GM18498 (cell line): ENCODE measurements at regions not wholly inside any gene's neighbourhood (a gene's known extent, or its start where the extent isn't known, plus 50 kb on each side); places are given as distances from the start of the nearest gene placed in this dataset.
A peak's percentile ranks its signal among the peaks of the same experiment; 100 is the strongest.

Experiments used
- ATAC-seq: cut with Tn5 transposase; IDR thresholded peaks from one replicate; pipeline ENCODE4 v1.9.1; 2021; ENCODE audit warnings: mild to moderate bottlenecking, moderate library complexity; ENCODE audit not compliant: unreplicated experiment

DNA sequence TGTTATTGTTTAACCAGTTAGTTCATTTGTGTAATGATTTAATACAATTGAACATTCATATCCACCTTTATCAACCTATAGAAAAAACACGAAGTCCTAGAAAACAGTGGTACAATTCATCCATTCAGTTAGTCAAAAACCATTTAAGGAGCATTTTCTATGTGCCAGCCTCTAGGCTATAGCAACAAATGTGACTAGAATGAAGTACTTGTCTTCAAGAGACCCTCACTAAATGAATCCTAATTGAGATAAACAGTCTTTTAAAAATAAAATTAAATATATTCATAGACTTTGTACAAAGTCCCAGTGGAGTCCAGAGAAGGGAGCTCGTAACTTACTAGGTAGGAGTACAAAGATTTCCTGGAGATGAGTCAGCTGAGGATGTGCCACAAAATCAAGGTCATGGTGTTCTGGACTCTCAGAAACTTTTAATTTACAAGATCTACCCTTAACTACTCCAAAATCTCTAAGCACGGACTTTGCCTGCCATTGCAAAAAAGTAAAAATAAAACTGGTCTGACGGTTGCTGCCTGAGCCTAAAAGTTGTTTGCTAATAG, 430.7 kb upstream of the DCN start:
- ATAC-seq, result no peak

DNA sequence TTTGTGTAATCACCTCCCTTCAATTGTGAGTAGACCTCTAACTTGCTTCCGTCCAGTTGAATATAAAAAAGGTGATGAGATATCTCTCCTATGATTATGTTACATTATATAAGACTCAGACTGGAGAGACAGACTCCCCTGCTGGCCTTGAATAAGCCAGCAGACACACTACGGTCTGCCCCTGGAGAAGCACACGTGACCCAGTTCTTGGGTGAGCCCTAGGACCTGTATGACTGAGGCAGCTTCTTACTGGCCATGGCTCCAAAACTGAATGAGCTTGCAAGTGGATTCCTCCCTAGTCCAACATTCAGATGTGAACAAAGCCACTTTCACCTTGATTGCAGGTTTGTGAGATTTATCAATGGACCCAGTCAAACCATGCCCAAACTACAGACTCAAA, 427.9 kb upstream of the DCN start:
- ATAC-seq, result no peak

DNA sequence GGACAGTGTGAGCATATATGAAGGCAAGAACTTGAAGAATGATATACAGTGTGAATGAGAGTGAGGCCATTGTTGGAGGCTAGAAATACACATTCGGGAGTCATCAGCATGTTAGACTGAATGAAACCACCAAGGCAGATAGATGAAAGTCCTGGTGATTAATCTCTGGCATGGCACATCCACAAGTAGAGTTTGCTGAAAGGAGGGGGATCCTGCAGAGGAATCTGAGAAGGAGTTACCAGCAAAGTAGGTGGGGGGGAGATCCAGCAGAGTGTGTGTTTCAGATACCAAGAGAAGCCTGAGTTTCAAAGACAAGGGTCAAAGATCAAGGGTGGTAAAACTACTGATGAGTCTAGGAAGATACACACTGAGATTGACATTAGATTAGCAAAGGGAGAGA, 426.7 kb upstream of the DCN start:
- no peak for ATAC-seq

DNA sequence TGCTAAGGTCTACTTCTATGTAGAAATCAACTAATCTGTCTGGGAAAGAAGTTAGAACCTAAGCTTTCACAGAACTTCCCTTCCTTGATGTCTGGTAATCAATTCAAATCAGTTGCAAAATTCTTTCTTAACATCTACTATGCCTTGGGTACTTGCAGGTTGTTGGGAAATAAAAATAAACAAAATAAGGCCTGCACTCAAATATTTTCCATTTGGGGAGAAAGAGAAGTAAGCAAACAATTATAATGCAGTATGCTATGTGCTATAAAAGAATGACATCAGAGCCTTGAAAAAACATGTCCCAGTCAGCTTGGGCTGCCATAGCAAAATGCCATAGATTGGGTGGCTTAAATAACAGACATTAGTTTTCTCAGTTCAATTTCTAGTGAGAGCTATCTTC, 425.9 kb upstream of the DCN start:
- ATAC-seq, result no peak

DNA sequence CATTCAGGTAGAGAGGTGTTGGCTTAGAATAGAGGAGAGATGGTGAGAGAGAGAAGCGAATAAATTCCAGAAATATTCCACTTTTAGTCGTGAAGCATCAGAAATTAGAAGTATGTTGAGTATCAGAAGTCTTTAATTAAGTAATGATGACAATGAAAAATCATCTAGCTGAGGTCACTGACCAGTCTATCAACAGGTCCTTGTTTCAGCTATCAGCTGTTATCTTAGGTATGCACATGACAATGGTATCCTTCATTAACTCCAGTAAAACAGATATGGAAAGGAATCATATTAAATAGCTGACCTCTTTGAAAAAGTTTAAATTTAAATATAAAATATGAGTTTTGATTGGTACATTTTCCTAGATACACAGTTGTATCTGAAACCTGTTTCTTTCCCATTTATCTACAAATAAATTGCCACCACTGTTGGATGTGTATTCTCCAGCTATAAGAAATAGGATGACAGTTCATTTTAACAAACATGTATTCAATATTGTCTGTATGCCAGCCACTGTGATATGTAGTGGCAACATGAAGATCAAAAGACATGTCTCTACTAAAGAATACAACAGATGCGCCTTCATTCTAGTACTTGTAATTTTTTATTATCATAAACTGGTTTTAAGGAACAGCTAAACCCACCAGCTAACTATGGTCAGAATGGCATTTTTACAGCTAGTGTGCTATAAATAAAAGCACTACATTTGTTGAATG, 424.2 kb upstream of the DCN start:
- ATAC-seq, result no peak

DNA sequence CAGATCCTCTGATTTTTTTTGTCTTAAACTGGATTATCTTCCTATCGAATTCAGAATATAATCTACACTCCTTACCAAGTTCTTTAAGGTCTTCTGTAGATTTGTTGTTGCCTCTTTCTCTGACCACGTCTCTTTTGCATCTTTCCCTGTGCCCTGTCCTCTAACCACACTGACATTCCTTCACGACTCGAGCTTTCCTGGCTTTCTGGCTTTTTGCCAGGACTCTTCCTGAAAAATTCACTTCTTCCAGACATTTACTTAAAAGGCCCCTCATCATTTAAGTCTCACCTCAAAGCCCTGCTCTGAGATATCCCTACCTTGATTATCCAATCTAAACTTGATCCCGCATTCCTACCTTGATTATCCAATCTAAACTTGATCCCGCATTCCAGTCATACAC, 422.3 kb upstream of the DCN start:
- ATAC-seq, result no peak

DNA sequence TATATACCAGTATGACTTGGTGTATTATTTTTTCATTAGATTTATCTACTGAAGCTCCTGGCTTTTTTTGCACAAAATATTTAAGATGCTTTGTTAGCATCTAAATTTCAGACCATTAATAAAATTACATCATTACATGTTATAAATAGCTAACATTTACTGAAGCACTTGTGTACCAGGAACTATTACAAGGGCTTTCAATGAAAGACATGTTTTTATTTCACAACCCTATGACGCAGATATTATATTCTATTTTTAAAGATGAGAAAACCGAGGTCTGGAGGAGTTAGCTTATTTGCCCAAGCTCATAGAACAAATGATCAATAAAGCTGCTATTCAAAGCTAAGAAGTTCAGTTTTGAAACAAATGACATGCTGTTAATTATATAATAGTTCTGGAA, 420.4 kb upstream of the DCN start:
- ATAC-seq, result no peak

DNA sequence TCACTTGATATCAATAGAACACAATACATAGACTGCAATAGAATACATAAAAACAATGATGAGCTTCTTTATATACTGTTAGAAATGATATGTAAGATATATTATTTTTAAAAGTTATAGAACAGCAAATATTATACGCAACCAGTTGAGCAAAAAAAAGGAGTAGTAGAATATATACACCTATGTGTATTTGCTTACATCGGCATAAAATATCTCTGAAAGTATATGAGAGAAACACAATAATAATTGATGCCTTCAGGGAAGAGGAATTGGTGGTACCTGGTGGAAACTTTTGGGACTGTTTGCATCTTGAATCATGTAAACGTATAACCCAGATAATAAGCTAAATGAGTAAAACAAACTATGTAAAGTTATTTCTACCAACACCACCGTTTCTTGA, 418.4 kb upstream of the DCN start:
- no peak for ATAC-seq

DNA sequence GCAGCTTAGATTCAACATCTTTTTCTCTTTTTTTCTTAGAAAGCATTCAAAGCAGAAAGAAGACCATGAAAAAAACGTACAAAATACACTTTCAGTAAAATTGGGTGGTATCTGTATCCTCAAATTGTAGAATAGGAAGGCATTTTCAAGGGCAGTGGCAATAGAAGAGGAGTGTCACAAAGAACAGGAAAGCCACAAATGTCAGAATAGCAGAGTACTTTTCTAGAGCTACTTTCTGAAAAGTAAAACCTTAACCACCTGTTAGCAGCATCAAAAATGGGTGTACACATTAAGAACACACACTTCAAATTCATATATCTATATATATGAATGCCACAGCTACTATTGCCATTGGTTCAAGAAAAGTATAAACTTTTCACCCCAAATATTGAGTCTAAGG, 412.1 kb upstream of the DCN start:
- ATAC-seq, result no peak

DNA sequence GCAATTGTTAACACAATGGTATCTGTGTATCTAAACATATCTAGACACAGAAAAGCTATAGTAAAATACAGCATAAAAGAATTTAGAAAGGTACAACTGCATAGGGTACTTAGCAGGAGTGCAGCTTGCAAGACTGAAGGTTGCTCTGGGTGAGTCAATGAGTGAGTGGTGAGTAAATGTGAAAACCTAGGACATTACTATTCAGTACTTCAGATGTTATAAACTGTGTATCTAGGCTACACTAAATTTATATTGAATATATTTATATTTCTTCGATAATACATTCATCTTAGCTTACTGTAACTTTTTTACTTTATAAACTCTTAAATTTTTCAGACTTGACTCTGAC, 409.0 kb upstream of the DCN start:
- no peak for ATAC-seq

DNA sequence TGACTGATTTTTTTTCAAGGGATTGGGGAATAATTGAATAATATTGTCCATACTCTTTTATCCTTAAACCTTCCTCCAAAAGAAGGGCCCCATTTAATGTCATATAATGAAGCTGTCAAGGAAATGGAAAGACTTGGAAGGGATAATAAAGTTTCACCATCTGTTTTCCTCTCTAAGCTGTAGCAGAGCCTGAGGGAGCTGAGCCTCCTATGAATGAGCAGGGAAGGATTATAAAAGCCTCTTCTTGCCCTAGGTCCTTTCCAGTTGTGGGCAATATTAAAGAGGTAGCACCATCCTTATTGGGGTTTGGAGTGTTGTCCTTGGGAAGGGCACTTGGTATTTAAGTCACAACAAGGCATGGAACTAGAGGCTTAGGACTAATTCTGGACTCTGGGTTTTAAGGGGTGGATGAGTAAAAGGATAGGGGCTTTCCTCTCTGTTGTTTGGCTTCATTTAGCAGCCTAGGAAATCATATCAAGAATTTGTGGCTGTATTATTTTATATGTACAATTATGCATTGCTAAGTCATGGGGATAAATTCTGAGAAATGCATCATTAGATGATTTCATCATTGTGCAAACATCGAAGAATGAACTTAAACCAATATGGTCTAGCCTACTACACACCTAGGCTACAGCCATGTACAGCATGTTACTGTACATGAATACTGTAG, 408.5 kb upstream of the DCN start:
- ATAC-seq, result no peak

DNA sequence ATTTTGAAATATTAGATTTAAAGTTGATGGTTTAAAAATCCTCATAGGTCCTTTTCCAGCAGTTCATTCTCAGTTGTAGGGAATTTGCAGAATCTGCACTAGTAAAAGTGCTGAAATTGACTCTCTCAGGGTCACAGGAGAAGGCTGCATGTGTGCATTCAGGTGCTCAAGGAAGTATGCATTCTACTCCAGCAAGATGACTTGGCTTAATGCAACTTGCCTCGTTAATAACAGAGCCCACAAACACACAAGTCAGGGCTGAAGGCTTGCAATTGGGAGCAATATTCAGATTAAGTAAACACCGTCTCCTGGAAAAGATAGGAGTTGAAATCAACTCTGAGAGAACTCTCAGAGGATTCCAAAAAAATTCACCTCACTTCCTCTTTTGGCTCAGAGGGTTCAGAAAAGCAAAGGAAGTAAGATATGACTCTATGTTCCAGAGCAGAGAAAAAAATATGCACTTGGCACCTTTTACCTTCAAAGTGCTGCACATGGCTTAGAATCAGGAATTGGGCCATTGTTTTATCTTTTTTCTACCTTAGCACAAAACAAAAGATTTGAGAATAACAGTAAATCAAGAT, 406.3 kb upstream of the DCN start:
- ATAC-seq, result no peak

DNA sequence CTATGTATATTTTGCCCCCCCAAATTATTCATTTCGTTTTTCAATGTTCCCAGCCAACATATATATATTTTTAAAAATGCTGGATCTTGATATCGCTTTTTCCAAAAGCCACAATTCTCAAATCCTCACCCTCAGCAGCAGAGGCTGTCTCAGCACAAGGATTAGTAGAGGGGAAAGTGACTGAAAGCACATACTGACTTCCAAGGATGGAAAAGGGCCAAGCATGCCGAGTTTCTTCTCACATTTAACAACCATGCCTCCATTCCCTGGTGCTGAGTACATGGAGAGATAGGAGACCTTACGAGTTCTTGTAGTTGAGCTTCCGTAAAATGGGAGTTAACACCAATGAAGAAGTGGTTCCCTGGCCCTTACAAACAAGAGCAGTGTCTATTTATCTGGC, 403.4 kb upstream of the DCN start:
- ATAC-seq, result no peak

DNA sequence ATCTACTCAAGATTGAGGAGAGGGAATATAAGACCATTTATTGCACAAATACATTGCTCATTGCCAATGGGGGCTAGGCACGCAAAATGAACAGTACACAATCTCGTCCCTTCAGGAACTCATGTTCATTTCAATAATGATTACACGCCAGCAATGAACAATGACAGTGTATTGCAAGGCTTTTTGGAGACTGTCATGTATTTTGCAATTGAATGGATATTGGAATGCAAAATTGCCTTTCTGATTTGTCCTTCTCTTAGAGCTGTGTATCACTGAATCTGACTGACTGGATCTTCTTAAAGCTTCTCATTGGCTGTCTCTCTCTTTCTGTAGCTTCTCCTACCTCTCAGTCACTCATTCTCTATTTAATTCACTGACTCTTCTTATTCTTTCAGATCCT, 400.2 kb upstream of the DCN start:
- no peak for ATAC-seq

DNA sequence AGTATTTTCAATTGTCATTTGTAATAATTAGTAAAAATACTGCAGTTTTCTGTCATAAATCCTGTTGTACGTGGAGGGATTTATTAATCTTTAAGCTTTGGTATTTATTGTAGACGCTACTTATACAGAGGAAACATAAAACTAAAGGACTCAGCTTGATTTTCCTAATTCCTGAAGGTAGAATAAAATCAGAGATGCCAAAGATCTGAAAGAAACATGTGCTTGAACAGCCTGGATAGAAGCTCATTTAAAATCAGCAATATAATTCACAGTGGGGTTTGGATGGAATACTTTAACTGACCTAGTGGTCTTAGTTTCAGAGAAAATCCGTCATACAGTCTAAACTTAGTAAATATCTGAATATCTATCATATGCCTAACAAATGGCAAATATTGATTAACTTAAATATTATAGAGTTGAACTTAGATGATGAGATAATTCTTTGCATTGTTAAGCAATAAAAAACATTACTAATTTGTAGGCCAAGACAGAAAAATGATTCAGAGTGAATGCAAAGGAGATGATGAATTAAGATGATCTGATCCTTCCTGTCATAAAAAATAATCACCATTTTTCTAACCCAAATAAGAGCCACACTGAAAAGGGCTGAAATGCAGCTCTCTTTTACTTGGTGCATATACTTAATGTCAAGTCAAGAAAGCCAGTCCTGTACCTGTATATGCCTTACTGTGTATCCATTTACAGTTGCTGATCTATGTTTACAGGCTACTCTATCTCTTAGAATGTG, 397.1 kb upstream of the DCN start:
- ATAC-seq, result no peak

DNA sequence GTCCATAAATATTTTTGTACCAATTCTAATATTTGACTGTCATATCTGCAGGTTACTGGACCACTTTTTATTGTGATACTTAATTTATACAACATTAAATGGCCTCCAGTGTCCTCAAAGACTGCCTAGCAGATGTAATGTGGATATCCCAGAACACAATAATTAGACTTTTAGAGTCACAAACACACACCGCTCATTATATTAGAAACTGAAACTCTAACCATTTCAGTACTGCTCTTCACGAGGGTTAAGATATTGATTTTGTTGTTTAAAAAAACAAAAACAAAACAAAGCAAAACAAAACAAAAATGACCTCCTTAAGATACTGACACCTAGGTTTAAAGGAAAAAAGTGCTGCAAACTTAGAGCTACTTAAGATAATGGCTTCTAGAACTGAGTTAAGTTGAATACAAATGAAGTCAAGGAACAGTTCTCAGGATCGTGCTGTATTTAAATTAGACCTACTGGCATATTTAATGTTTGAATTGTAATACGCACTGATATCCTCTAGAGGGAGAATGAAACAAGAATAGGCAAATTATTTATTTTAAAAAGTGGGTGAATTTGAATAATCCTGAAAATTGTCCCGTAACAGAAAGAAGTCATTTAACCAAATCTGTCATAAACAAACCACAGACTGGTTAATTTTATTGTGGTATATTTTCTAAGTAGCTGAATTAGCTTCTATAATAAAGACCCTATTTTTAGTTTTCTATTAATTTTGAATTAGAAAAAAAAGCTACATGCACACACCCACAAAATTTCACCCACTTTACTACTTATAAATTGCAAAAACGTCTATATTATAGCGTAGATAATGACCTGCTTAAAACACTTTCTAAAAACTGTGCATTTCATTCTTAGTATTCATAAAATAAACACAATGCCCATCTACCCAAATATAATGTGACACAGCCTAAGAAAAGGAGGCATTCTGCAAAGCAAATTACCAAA, 395.2 kb upstream of the DCN start:
- ATAC-seq, result peak; percentile 71

DNA sequence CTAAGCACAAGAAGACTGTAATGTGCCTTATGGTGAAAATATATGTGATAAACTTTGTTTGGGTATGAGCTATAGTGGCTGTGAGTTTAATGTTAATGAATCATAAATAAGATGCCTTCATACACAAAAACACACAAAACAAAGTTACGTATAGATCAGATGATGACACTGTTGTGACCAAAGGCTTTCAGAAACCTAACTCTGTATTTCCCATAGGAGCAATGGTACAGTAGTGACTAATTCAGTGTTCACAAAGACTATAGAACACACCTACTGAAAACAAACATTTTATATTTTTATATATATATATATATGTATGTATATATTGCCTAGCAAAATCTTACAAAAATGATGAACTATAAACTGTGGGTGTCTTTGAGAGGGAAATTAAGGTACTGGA, 393.8 kb upstream of the DCN start:
- ATAC-seq, result no peak

DNA sequence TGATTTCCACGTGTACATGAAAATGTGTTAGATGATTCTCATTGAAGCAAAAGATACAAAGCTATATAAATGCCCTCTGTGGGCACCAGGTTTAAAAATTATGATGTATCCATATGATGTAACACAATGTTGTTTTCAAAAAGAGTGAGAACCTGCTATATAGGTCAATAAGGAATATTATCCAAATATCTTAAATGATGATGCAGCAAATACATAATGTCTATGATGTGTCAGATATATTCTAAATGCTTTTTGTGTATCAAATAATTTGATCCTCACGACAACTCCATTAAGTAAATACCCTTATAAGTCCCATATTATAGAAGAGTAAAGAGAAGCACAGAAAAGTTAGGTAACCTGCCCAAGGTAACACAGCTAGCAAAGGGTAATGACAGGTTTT, 393.0 kb upstream of the DCN start:
- ATAC-seq, result no peak

DNA sequence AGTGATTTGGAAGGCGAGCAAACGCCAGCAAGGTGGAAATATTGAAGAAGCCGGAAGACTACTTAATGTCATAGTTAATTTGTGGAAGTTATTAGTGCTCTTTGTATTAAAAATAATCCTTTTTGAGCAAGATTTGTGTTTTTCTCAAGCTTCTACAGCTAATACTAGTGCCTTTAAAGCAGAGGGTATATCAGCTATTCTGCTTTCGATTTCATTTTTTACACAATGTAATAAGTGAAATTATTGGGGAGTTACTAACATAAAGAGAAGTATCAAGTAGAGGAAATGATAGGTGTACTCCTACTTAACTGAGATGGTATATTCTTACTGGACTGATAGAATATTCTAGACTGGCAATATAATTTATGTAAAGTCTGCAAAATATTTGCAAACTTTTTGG, 392.4 kb upstream of the DCN start:
- ATAC-seq, result no peak

DNA sequence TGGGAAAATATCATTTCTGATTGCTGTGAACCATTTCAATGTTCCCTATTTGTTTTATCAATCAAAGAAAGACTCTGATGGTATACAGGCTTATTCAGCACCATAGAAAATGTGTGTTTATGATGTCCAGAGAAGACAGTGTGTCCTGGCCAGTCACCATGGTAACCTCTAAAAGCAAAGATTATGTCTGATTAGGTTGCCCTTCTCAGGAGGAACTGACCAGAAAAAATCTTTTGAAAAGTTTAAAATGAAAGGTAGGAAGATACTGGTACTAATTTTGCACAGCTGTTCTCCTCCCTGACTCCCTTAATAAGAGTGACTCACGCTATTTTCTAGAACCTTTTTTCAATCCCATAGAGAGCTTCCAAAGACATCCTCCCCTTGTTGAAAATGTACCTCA, 391.8 kb upstream of the DCN start:
- ATAC-seq, result no peak

DNA sequence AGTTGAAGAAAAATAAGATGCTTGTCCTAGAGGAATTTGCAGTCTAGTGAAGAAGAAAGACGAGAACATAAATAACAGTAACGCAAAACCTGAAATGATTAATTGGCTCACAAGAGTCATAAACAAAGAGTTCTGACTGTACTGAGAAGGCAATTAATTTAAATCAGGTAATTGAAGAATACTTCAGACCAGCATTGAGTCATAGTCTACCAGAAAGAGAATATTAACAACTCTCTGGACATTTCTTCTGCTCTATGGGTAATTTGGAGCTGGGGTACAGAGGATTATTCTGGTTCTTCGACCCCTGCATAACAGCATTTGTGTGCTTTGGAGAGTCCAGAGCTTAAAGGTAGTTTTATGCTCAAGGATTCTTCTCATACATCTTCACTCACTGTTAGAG, 390.3 kb upstream of the DCN start:
- ATAC-seq, result no peak
